GM12892 (cell line): ENCODE measurements at regions not wholly inside any gene's neighbourhood (a gene's known extent, or its start where the extent isn't known, plus 50 kb on each side); places are given as distances from the start of the nearest gene placed in this dataset.

Experiments used
- POLR2A ChIP-seq: IDR thresholded peaks from 2 replicates; pipeline ENCODE4 v1.6.1; 2011; ENCODE audit warnings: low read depth, low read length, control low read depth
- POLR2AphosphoS5 ChIP-seq: IDR thresholded peaks from 2 replicates; pipeline ENCODE4 v1.6.1; 2011; ENCODE audit warnings: low read depth, low read length, control low read depth

GRCh38 chr9:80945436-80945835 is 743.9 kb downstream of the TLE1 start:
- TF ChIP-seq POLR2AphosphoS5, result no peak
- no peak for TF ChIP-seq POLR2A
